ENCODE measurements at regions not wholly inside any gene's neighbourhood (a gene's known extent, or its start where the extent isn't known, plus 50 kb on each side); places are given as distances from the start of the nearest gene placed in this dataset.
"Not testable (repeated sequence)": the region's sequence is repeated elsewhere in the genome, so short reads cannot be mapped to it uniquely, and the experiment has no call there.

DNA sequence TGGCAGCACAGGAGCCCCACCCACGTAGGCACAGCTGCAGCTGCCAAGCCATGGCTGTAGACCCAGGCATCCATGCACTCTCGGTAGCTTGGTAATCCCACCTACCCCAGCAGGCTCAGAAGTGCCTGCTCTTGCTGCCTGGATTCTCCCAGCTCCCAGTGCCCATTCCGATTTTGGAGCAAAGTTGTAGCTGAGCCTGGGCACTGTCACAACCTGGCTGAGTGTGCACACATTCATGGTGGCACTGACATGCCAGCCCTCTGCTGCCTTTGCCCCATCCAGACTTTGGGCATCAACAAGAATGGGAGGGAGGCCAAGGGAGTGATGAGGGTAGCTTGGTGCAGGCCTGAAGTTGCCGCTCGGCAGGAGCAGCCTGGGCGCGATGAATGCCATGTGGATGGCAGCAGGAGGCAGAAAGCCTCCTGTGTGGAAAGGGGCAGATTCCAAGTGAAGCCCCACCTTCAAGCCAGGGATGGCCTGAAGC lies 936.6 kb upstream of the PTPRD start:
- no peak for DNase-seq

DNA sequence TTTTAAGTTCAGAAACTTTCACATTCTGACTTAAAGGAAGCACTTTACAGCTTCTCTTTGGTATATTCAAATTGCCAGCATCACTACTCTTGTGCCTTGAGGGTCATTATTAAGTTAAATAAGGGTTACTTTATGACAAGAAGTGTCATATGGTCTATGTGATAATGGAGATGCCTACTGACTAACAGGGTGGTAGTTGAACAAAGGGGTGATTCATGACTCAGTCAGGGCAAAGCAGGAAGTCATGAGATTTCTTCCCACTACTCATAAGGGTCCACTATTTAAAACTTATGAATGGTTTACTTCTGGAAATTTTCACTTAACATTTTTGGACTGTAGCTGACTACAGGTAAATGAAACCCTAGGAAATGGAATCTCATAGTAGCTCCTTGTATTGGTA lies 938.3 kb upstream of the PTPRD start:
- DNase-seq: no peak

DNA sequence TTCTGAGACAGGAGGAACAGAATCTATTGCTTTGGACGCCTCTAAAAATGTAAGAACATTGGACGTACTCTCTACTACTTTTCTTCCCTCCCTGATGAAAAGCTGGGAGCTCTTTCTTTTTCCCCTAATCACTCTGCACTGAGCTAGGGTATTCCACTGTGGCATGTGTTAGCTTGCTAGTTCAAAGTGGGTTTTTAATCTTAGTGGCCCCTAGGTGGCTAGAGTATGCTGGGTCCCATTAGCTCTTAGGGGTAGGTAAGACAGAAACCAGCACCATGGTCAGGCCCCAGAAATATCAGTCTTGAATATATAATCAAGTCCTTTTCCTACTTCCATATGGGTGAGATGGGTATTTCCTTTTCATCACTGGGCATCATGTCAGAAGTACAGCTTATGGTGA lies 945.2 kb upstream of the PTPRD start:
- no peak for DNase-seq

GRCh38 chr9:11559001-11559776 lies 946.4 kb upstream of the PTPRD start:
- no peak for DNase-seq

- DNase-seq: no peak
These were observed 964.7 kb upstream of the PTPRD start for GRCh38 chr9:11577522-11577921.

DNA sequence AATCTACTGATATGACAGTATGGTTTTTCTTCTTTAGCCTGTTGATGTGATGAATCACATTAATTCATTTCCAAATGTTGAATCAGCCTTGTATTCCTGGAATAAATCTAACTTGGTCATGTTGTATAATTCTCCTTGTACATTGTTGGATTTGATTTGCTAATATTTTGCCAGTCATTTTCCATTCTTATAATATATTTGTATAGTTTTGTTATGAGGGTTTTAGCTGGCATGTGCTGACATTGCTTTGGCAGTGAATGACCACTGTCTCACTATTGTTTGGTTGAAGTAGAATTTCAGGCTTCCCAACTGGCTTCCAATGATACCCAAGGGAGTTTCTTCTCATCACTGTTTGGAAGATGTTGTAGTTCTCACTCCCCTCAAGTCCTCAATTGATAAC lies 983.0 kb upstream of the PTPRD start:
- DNase-seq: no peak

- DNase-seq: no peak
These were observed 1005.5 kb upstream of the PTPRD start for GRCh38 chr9:11618241-11618805.

DNA sequence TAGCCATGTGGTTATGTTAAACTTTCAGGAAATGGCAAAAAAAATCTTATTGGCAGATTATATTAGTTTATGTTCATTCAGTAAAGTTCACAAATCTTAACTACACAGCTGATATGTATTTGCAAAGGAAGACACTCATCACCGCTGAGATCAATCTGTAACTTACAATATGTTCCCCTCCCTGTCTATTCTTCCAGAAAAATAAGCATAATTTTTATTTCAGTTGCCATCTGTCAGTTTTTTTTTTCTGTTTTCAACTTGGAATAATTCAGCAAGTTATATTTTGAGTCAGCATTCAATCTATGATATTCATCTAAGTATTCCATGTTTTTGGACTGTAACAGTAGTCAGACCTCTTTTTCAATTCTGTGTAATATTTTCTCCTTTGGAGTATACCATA lies 1019.9 kb upstream of the PTPRD start:
- no peak for DNase-seq

- no peak for DNase-seq
These were observed 1034.0 kb upstream of the PTPRD start for GRCh38 chr9:11646831-11647230.

DNA sequence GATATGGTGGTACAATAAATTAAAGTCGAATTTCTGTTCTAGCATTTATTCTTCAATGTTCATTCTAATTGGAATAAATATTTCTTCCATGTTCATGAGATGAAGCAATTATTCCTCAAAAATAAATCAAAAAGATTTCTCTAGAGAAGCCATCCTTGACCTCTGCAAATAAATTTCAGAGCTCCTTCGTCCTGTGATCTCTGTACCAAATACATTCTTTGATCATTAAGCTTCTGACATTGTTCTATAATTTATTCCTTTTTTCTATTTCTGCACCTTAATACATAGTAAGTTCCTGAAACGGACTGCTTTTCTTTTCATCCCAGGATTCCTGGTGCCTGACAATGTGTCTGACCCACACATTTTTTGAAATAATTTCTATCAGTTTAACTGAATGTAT lies 1039.3 kb upstream of the TYRP1 start:
- no peak for DNase-seq

GRCh38 chr9:11663913-11664312 lies 1029.3 kb upstream of the TYRP1 start:
- DNase-seq: no peak

DNA sequence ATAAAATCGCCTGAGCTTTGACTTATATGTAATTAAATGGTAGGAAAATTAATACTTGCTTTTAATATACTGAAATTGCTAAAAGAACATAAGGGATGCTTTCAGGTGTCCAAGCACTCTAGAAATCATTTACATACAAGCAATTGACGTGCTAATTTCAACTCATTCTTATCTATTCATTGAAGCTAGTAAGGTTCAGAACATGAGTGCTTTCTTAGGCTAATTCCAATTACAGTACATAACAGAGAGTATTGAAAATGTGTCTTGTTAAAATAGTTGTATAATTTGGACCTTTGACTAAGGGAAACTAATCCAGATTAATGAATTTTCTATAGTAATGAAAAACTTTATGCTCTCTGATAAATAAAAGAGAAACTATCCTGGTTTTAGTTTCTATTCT lies 1016.4 kb upstream of the TYRP1 start:
- DNase-seq: no peak

- DNase-seq: no peak
These were observed 1006.5 kb upstream of the TYRP1 start for GRCh38 chr9:11686733-11687132.

GRCh38 chr9:11697126-11697525 lies 996.1 kb upstream of the TYRP1 start:
- no peak for DNase-seq

- no peak for DNase-seq
These were observed 991.5 kb upstream of the TYRP1 start for GRCh38 chr9:11701706-11702105.

- DNase-seq: no peak
These were observed 990.6 kb upstream of the TYRP1 start for GRCh38 chr9:11702548-11702947.

DNA sequence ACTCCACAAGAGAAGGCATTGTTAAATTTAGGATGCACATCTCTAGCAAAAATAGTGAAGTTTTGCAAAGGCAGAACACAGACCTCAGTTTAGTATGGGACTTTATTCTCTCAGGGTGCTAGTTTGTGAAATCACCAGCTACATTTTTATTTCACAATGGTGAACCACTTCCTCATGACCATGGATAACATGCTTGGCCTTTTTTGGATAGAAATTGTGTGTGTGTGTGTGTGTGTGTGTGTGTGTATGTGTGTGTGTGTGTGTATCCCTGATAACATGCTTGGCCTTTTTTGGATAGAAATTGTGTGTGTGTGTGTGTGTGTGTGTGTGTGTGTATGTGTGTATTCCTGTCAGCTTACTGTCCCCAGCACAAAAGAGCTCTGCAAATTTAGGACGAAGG lies 989.0 kb upstream of the TYRP1 start:
- not testable (repeated sequence) for DNase-seq

DNA sequence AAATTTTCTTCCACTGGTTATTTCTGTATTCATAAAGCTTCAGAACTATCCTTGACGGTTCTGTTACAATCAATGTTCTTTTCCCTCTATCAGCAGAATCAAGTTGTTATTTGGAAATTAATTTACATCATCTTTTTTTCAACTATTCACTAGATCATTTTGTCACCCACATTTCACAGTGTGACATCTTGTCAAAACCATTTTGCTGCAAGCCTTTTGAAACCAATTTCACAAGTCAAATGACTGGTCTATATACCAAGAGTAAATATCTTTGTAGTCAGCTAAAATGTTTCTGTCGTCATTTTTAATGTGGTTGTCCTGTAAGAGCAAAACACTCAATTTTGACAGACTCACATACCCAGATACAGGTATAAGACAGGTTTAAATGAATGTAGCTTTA lies 984.3 kb upstream of the TYRP1 start:
- no peak for DNase-seq

- no peak for DNase-seq
These were observed 983.6 kb upstream of the TYRP1 start for GRCh38 chr9:11709567-11709966.

- DNase-seq: no peak
These were observed 980.1 kb upstream of the TYRP1 start for GRCh38 chr9:11713077-11713476.

DNA sequence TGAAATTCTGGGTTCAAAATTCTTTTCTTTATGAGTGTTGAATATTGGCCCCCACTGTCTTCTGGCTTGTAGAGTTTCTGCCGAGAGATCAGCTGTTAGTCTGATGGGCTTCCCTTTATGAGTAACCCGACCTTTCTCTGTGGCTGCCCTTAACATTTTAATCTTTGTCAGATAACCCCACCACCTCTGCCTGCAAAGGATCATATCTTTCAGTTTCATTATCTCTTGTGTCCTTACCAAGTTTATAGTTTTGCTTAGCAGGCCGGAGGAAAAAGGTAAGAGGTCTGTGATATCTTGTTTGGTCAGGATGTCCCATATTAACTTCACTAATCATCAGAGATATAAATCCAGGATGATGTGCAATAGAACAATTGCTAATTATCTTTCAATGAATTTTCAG lies 970.2 kb upstream of the TYRP1 start:
- no peak for DNase-seq

DNA sequence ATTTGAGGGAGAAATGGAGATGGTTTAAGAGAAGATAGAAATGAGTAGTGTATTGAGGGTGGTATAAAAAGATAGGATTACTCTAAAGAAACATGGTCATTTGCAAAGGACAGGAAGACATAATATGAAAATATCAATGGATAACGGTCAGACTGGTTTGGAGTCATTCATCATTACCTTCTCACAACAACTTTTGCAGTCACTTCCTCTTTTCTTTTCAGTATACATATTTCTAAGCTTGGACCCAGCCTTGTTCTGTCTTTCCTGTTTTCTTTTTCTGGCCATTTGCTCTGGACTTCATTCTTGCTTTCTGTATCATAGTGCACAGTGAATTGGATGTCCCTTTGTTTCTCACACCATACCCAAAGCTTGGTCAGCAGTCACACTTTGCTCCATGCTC lies 966.5 kb upstream of the TYRP1 start:
- DNase-seq: no peak

- no peak for DNase-seq
These were observed 957.8 kb upstream of the TYRP1 start for GRCh38 chr9:11735391-11735790.

DNA sequence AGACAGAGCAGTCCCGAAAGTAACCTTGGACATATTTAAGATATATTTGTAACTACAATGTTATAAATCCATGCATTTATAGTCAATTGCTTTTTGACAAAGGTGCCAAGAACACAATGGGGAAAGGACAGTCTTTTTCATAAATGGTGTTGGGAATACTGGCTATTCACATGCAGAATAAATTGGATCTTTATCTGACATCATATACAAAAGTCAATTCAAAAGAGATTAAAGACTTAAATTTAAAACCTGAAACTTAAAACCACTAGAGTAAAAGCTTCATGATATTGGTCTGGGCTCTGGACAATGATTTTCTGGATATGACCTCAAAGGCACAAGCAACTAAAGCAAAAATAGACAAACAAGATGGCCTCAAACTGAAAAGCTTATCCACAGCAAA lies 950.7 kb upstream of the TYRP1 start:
- no peak for DNase-seq

GRCh38 chr9:11743356-11743755 lies 949.8 kb upstream of the TYRP1 start:
- DNase-seq: no peak

All from suppressor macrophage (primary cell).